ENCODE measurements at regions not wholly inside any gene's neighbourhood (a gene's known extent, or its start where the extent isn't known, plus 50 kb on each side); places are given as distances from the start of the nearest gene placed in this dataset.

- TF ChIP-seq, protein P1, sequence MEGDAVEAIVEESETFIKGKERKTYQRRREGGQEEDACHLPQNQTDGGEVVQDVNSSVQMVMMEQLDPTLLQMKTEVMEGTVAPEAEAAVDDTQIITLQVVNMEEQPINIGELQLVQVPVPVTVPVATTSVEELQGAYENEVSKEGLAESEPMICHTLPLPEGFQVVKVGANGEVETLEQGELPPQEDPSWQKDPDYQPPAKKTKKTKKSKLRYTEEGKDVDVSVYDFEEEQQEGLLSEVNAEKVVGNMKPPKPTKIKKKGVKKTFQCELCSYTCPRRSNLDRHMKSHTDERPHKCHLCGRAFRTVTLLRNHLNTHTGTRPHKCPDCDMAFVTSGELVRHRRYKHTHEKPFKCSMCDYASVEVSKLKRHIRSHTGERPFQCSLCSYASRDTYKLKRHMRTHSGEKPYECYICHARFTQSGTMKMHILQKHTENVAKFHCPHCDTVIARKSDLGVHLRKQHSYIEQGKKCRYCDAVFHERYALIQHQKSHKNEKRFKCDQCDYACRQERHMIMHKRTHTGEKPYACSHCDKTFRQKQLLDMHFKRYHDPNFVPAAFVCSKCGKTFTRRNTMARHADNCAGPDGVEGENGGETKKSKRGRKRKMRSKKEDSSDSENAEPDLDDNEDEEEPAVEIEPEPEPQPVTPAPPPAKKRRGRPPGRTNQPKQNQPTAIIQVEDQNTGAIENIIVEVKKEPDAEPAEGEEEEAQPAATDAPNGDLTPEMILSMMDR (IDR thresholded peaks at IDR 0.05 in 8 of 11, conservative IDR thresholded peaks at IDR 0.05 in 3 of 11), result no peak
- no peak for TF ChIP-seq POLR2A (IDR thresholded peaks at IDR 0.05)
Measured at GRCh38 chr12:98244136-98244535, 271.3 kb upstream of the TMPO start.

Data from spleen (tissue), 7 donors.